GM12874 (cell line): ENCODE measurements at regions not wholly inside any gene's neighbourhood (a gene's known extent, or its start where the extent isn't known, plus 50 kb on each side); places are given as distances from the start of the nearest gene placed in this dataset.

Experiments used
- TF ChIP-seq, protein P1 (sequence below): IDR thresholded peaks from 2 replicates; pipeline ENCODE4 v1.5.1; 2011; ENCODE audit warnings: low read depth, mild to moderate bottlenecking, control low read depth, low read length, moderate library complexity; ENCODE audit not compliant: insufficient read depth

DNA sequence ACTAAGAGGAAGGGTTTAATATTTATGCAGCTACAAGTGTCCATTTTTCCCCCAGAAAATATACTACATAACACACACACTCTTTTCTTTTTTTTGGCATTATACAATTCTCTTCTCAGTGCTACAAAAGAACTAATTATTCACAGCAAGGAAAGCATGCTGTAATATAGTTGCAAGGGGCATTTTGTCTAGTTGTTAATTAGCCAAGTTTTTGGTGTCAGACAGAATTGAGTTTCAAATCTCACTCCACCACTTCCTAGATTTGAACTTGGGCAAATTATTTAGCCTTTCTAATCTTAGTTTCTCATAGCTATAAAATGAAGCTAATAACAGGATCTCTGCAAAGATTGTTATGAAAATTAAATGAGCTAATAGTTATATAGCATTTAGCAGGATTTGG lies 60.0 kb upstream of the VTCN1 start:
- TF ChIP-seq, protein P1, sequence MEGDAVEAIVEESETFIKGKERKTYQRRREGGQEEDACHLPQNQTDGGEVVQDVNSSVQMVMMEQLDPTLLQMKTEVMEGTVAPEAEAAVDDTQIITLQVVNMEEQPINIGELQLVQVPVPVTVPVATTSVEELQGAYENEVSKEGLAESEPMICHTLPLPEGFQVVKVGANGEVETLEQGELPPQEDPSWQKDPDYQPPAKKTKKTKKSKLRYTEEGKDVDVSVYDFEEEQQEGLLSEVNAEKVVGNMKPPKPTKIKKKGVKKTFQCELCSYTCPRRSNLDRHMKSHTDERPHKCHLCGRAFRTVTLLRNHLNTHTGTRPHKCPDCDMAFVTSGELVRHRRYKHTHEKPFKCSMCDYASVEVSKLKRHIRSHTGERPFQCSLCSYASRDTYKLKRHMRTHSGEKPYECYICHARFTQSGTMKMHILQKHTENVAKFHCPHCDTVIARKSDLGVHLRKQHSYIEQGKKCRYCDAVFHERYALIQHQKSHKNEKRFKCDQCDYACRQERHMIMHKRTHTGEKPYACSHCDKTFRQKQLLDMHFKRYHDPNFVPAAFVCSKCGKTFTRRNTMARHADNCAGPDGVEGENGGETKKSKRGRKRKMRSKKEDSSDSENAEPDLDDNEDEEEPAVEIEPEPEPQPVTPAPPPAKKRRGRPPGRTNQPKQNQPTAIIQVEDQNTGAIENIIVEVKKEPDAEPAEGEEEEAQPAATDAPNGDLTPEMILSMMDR, result no peak

DNA sequence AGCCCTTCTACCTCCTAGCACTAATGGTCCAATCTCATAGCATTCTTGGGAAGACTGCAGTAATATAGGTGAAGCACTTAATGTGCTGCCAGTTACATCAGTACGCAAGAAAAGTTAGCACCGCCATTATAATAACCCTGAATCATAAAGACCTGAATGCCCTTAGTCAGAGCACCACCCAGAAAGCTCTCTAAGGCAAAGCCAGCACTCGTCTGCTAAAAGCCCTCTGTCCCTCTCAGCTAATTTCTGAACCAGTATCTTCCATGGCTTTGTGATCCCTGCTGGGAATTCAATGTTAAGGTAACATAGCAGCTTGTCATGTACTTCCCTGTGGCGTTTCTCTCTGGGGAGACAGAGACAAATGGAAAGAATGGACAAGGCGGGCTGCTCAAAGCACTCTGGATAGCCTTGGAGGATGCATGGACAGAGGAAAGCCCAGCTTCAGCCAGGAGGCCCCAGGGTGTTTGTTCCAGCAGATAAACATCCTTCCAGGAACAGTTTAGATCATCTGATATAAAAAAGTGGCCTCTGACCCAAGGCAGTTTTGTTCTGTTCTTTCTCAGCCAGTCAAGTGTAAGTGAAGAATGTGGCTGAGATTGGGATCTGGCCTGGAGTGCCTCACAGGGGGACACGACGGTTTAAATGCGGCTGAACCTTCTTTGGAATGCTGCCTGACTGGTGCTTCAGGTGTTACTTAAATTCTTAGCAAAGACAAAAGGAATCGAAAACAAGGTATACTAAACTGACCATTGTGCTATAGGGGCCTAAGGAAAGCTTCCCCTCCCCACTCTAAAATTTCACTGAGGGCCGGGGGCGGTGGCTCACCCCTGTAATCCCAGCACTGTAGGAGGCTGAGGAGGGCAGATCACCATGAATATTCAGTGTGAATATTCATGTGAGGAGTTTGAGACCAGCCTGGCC lies 58.1 kb upstream of the VTCN1 start:
- TF ChIP-seq, protein P1, result no peak

- TF ChIP-seq, protein P1, result no peak
Observed at GRCh38 chr1:117267232-117267774, 56.6 kb upstream of the VTCN1 start.

DNA sequence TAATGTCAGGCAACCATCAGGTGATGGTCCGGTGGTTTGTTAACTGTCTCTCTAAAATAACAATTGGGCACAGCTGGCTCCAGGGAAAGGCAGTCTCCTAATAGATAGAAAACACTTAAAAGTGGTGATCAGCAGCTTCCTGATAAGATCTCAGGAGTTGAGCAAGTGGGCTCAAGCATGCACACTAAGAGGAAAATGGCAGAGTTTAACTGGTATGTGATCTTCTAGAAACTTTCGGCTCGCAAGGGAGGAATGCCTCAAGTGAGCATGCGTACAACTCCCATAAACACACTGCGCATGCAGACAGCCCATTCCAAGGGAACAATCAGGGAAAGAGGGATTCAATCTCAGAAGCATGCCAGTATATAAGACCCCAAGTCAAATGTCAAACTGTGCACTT lies 52.2 kb upstream of the VTCN1 start:
- TF ChIP-seq, protein P1, result no peak

- TF ChIP-seq, protein P1, result no peak
Observed at GRCh38 chr1:117261424-117261785, 50.7 kb upstream of the VTCN1 start.

- TF ChIP-seq, protein P1, result no peak
Observed at GRCh38 chr1:117260761-117261423, 50.2 kb upstream of the VTCN1 start.
